GM12878 (cell line): ENCODE measurements at regions not wholly inside any gene's neighbourhood (a gene's known extent, or its start where the extent isn't known, plus 50 kb on each side); places are given as distances from the start of the nearest gene placed in this dataset.

Experiments
- ATAC-seq: fragments of 200-7000 bp; cut with Tn5 transposase; 3 replicates; pipeline ENCODE4 v1.9.1; 2020; ENCODE audit warnings: mild to moderate bottlenecking, moderate library complexity
- BruUV-seq: library from RNA; stranded (reverse); fragments of 400-500 nt; replicated peaks from 2 replicates; lab custom pipeline; 2021; lab: Mats Ljungman, UMichigan
- CTCF ChIA-PET: fragments of 300-600 bp; sonication (Branson Sonifier 250); formaldehyde crosslinking; extraction: SDS; loops from one replicate; lab custom pipeline; 2021; ENCODE audit warnings: inconsistent platforms; lab: Yijun Ruan, JAX
- POLR2A ChIA-PET: fragments of 350-600 bp; formaldehyde crosslinking; extraction: SDS; loops from one replicate; lab custom pipeline; 2021; ENCODE audit warnings: inconsistent platforms; lab: Charles Lee
- RAD21 ChIA-PET: fragments of 300-600 bp; sonication (Branson Sonifier 250); formaldehyde crosslinking; loops from one replicate; lab custom pipeline; 2023; ENCODE audit warnings: antibody characterized with exemption; ENCODE audit not compliant: unreplicated experiment; lab: Charles Lee
- SMC1A ChIA-PET: fragments of 300-600 bp; sonication (Branson Sonifier 250); formaldehyde crosslinking; loops from one replicate; lab custom pipeline; 2023; ENCODE audit not compliant: unreplicated experiment, uncharacterized antibody; lab: Charles Lee
- DNase-seq: peaks from one replicate; pipeline ENCODE4 v3.0.0-alpha.2; 2011; ENCODE audit warnings: low read depth, low spot score
- FAIRE-seq: peaks from 3 replicates; lab custom pipeline; 2011; peaks lifted over from hg19 to GRCh38; lab: Jason Lieb, UNC
- H2AFZ ChIP-seq: 2 replicates; pipeline ENCODE4 v1.6.0; 2011; ENCODE audit warnings: low read depth, low read length, control low read depth; ENCODE audit not compliant: control insufficient read depth
- H3K27ac ChIP-seq: 2 replicates; pipeline ENCODE4 v1.5.1; 2011; ENCODE audit warnings: control low read depth; ENCODE audit not compliant: control insufficient read depth, insufficient read depth
- H3K27me3 ChIP-seq, 2 experiments: replicated peaks in 1 of 2; 2 replicates each; pipeline versions ENCODE4 v1.6.0 to v1.6.1; 2011; ENCODE audit warnings: low read length in 1 of 2; ENCODE audit not compliant: control insufficient read depth in 2 of 2, insufficient read depth in 2 of 2
- H3K36me3 ChIP-seq, 2 experiments: 2 replicates each; pipeline ENCODE4 v1.5.1; 2011; ENCODE audit warnings: low read length in 1 of 2; ENCODE audit not compliant: control insufficient read depth in 2 of 2, insufficient read depth in 2 of 2
- H3K4me1 ChIP-seq: 2 replicates; pipeline ENCODE4 v1.6.1; 2011; ENCODE audit warnings: mild to moderate bottlenecking, low read length, moderate library complexity, mixed read lengths; ENCODE audit not compliant: control insufficient read depth, insufficient read depth
- H3K4me2 ChIP-seq: 2 replicates; pipeline ENCODE4 v1.6.0; 2011; ENCODE audit warnings: control low read depth; ENCODE audit not compliant: control insufficient read depth, insufficient read depth
- H3K4me3 ChIP-seq: fragments of 200-600 bp; sonication (generic); 2 replicates; pipeline ENCODE4 v1.5.1; 2016
- H3K79me2 ChIP-seq: 2 replicates; pipeline ENCODE4 v1.6.0; 2011; ENCODE audit warnings: low read length; ENCODE audit not compliant: control insufficient read depth, insufficient read depth
- H3K9ac ChIP-seq: 2 replicates; pipeline ENCODE4 v1.8.0; 2011; ENCODE audit warnings: low read length, control low read depth, mixed read lengths; ENCODE audit not compliant: control insufficient read depth, insufficient read depth
- H3K9me3 ChIP-seq: replicated peaks from 3 replicates; pipeline ENCODE4 v1.5.1; 2011; ENCODE audit warnings: mild to moderate bottlenecking, low read length; ENCODE audit not compliant: control insufficient read depth, insufficient read depth
- H4K20me1 ChIP-seq: 2 replicates; pipeline ENCODE4 v1.6.0; 2011; ENCODE audit not compliant: control insufficient read depth, insufficient read depth
- CHD1 ChIP-seq: IDR thresholded peaks from 2 replicates; pipeline ENCODE4 v1.6.1; 2012; ENCODE audit warnings: low read depth, low read length, improper control_type of control experiment
- CREB1 ChIP-seq: IDR thresholded peaks from 2 replicates; pipeline ENCODE4 v1.6.1; 2012; ENCODE audit warnings: low read depth, mild to moderate bottlenecking, inconsistent platforms
- MEF2B ChIP-seq: fragments of 450-650 bp; IDR thresholded peaks from 2 replicates; pipeline ENCODE4 v1.6.1; 2018; ENCODE audit warnings: mild to moderate bottlenecking, moderate library complexity; ENCODE audit not compliant: partially characterized antibody, poor library complexity, severe bottlenecking
- WGBS: methylation state at CpG from one replicate; pipeline ENCODE4 v1.1.6; 2016; ENCODE audit warnings: low lambda C conversion rate; ENCODE audit not compliant: insufficient replicate concordance, insufficient coverage; ENCODE audit errors: missing lambda C conversion rate; 5-methylcytosine and 5-hydroxymethylcytosine counted together
- in situ Hi-C: fragments of 300-500 bp; cut with MboI; formaldehyde crosslinking; loops from 9 replicates; pipeline ENCODE4 v1.14.3; 2018; ENCODE audit warnings: mixed read lengths
- intact Hi-C: fragments of 100-400 bp; cut with micrococcal nuclease; formaldehyde crosslinking; loops from one replicate; pipeline ENCODE4 v1.14.2; 2022; ENCODE audit not compliant: unreplicated experiment

DNA sequence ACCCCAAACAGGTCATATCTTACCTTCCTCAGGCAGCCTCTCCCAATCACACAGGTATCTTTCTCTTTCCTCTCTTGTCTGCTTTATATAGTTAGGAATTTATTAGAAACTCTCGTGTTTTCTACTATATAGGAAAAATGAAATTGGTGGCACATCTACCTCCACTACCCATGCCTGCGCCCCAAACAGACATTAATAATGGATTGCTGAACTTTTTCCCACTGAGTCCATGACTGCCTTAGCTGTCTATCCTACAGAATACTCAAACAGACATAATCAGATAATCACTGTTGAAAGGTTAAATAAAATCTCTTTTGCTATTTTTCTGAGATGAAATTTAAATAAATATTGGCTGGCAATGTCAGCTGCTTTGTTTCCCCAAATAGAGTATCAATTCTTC, 55.8 kb upstream of the SLC6A11 start:
- H3K4me2 ChIP-seq = no peak overlapping the region
- H3K9me3 ChIP-seq = no peaks in the 10 kb centered on the region
- POLR2A ChIA-PET = no interaction called here
- FAIRE-seq = no peak
- no TSS peak for BruUV-seq
- H3K27ac ChIP-seq = no peak overlapping the region
- H3K27me3 ChIP-seq = no peaks in the 10 kb centered on the region
- no peak overlapping the region for H3K9ac ChIP-seq
- no peak for TF ChIP-seq CHD1
- no peak for TF ChIP-seq CREB1
- H3K36me3 ChIP-seq = no peaks in the 10 kb centered on the region
- DNase-seq = no peak
- H4K20me1 ChIP-seq = no peaks in the 10 kb centered on the region
- H2AFZ ChIP-seq = no peak overlapping the region
- in situ Hi-C loops = no loop called here
- H3K4me1 ChIP-seq = no peaks in the 10 kb centered on the region
- H3K79me2 ChIP-seq = no peaks in the 10 kb centered on the region
- RAD21 ChIA-PET = interaction anchor here (0.6 kb wide), 1 partner anchor 122 kb away, joined by 3 read pairs; no protein-coding TSS in a partner anchor
- CTCF ChIA-PET = interaction anchor here (0.5 to 3.7 kb wide), 4 partner anchors 9 to 300 kb away, joined by 3 to 26 read pairs (median 3); no protein-coding TSS in a partner anchor
- no peak for ATAC-seq
- H3K4me3 ChIP-seq = no peak overlapping the region
- WGBS = 12% methylated on average over 2 of the region's 2 CpGs
- SMC1A ChIA-PET = interaction anchor here (0.9 to 1.6 kb wide), 4 partner anchors 9 to 124 kb away, joined by 3 read pairs; no protein-coding TSS in a partner anchor
- intact Hi-C loops = no loop called here

DNA sequence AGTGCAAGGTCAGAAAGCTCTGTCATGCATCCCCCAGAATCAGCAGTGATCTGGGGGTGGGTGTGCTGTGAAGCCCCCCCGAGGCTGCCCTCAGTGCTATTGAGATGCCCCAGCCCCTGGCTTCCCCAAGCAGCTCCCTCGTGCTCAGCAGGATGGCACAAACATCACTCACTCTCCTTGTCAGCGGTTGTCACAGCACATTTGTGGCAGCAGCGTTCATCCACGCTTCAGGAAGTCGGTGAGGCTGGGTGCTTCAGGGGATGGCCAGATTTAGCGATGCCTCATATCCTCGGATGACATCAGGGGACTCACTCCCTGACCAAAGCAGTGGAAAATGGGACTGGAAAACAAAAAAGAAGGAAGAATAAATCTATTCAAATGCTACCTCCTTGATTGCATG, 54.4 kb upstream of the SLC6A11 start:
- RAD21 ChIA-PET = no interaction called here
- Histone ChIP-seq H3K4me3 (no peak overlapping the region), H3K4me1 (no peaks in the 10 kb centered on the region), H3K4me2 (no peak overlapping the region), H4K20me1 (no peaks in the 10 kb centered on the region), H3K27ac (no peak overlapping the region), H3K9ac (no peak overlapping the region), H3K9me3 (no peaks in the 10 kb centered on the region), H2AFZ (no peak overlapping the region), H3K79me2 (no peaks in the 10 kb centered on the region), H3K36me3 (no peaks in the 10 kb centered on the region), H3K27me3 (no peaks in the 10 kb centered on the region)
- no TSS peak for BruUV-seq
- POLR2A ChIA-PET = interaction anchor here (0.6 kb wide), 1 partner anchor 16 kb away, joined by 9 read pairs; no protein-coding TSS in a partner anchor
- in situ Hi-C loops = no loop called here
- DNase-seq (no peak), FAIRE-seq (no peak), ATAC-seq (no peak)
- intact Hi-C loops = no loop called here
- SMC1A ChIA-PET = no interaction called here
- no peak for TF ChIP-seq MEF2B
- CTCF ChIA-PET = no interaction called here
- WGBS = 7% methylated on average over 8 of the region's 8 CpGs
